ENCODE measurements at regions not wholly inside any gene's neighbourhood (a gene's known extent, or its start where the extent isn't known, plus 50 kb on each side); places are given as distances from the start of the nearest gene placed in this dataset.
"Not testable (repeated sequence)": the region's sequence is repeated elsewhere in the genome, so short reads cannot be mapped to it uniquely, and the experiment has no call there.

DNA sequence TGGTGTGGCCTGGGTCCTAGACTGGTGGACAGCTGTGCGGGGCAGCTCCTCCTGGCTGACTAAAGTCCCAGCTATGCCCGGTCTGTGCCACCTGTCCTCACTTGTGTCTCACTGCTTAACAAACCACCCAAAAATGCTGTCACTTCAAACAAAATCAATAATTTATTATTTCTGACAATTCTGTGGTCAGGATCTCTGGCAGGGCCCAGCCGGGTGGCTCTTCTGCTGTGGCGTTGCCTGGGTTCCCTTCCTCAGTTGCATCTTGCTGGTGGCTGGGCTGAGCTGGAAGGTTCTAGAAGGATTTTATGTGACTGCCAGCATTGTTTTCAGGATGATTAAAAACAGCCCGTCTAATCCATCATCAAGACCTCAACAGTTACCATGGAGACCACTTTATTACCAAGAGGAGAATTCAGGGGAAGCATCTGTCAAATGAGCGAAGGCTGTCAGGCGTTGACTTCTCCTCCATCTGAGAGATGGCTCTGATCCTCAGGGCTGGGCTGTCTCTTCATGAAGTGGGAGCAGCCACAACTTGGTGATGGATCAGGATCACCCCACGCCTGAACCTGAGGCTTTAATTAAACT lies 280.6 kb upstream of the SFSWAP start:
- Histone ChIP-seq H2AFZ (ENCODE audit: control insufficient read depth, low read length) (no peak overlapping the region), H3K4me3 (ENCODE audit: control insufficient read depth in 2 of 3, extremely low read depth in 1 of 3, insufficient read depth in 2 of 3, low read depth in 1 of 3, low read length in 3 of 3) (no peak overlapping the region), H3K4me2 (ENCODE audit: control insufficient read depth, extremely low read depth, insufficient read depth, low read depth, low read length) (no peak overlapping the region), H3K27ac (ENCODE audit: control insufficient read depth, insufficient read depth, low read length) (no peak overlapping the region), H4K20me1 (ENCODE audit: control insufficient read depth, extremely low read depth, insufficient read depth, low read length) (no peaks in the 10 kb centered on the region), H3K9ac (ENCODE audit: control insufficient read depth, extremely low read depth, insufficient read depth, low read length) (no peak overlapping the region), H3K27me3 (ENCODE audit: control insufficient read depth, extremely low read depth, insufficient read depth, low read length) (no peaks in the 10 kb centered on the region), H3K4me1 (ENCODE audit: control insufficient read depth, extremely low read depth, insufficient read depth, low read length) (no peaks in the 10 kb centered on the region), H3K36me3 (ENCODE audit: control insufficient read depth in 2 of 2, extremely low read depth in 1 of 2, insufficient read depth in 2 of 2, low read length in 2 of 2) (no peaks in the 10 kb centered on the region), H3K9me3 (ENCODE audit: control insufficient read depth, low read depth, low read length) (no peaks in the 10 kb centered on the region), H3K9me1 (ENCODE audit: control insufficient read depth, extremely low read depth, insufficient read depth, low read length) (no peaks in the 10 kb centered on the region), H3K79me2 (ENCODE audit: control insufficient read depth, insufficient read depth, low read length) (no peaks in the 10 kb centered on the region)
- dilution Hi-C loops (cut with MboI; ENCODE audit: extremely low pct_ligation_motif_present, low sequenced_read_pairs) = no loop called here
- TF ChIP-seq EZH2 (IDR thresholded peaks at IDR 0.05; ENCODE audit: low read length) = no peak
- TF ChIP-seq, protein P1, sequence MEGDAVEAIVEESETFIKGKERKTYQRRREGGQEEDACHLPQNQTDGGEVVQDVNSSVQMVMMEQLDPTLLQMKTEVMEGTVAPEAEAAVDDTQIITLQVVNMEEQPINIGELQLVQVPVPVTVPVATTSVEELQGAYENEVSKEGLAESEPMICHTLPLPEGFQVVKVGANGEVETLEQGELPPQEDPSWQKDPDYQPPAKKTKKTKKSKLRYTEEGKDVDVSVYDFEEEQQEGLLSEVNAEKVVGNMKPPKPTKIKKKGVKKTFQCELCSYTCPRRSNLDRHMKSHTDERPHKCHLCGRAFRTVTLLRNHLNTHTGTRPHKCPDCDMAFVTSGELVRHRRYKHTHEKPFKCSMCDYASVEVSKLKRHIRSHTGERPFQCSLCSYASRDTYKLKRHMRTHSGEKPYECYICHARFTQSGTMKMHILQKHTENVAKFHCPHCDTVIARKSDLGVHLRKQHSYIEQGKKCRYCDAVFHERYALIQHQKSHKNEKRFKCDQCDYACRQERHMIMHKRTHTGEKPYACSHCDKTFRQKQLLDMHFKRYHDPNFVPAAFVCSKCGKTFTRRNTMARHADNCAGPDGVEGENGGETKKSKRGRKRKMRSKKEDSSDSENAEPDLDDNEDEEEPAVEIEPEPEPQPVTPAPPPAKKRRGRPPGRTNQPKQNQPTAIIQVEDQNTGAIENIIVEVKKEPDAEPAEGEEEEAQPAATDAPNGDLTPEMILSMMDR (optimal IDR thresholded peaks at IDR 0.05 in 1 of 3, IDR thresholded peaks at IDR 0.05 in 1 of 3, conservative IDR thresholded peaks at IDR 0.05 in 1 of 3; ENCODE audit: extremely low read depth in 1 of 3, insufficient read depth in 2 of 3, low read length in 3 of 3) = no peak
- DNase-seq (ENCODE audit: low read depth, low spot score) (no peak), FAIRE-seq (no peak)

DNA sequence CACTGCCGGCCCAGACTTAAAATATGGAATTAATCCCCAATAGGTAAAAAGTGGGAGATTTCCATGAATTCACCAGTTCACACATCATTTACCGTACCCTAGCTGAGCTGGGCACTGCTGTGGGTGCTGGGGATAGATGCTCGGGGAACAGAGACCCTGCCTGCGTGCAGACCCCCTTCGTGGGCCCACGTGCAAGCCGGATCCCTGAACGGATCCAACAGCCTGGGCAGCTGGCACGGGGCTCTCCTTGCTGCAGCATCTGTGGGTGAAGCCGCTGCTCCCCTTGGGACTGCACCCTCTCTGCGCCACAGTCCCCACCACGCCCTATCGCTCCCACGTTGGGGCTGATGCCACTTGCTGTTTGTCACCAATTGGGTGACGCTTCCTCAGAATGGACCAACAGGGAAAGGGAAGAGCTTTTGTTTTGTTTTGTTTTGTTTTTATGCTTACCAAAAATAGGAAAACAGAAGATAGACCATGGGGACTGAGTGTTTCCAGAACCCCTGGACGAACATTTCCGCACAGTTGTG lies 279.7 kb upstream of the SFSWAP start:
- H3K79me2 ChIP-seq (ENCODE audit: control insufficient read depth, insufficient read depth, low read length); DNase-seq (ENCODE audit: low read depth, low spot score); dilution Hi-C loops (cut with MboI; ENCODE audit: extremely low pct_ligation_motif_present, low sequenced_read_pairs); H3K9ac ChIP-seq (ENCODE audit: control insufficient read depth, extremely low read depth, insufficient read depth, low read length); H3K4me3 ChIP-seq (ENCODE audit: control insufficient read depth in 2 of 3, extremely low read depth in 1 of 3, insufficient read depth in 2 of 3, low read depth in 1 of 3, low read length in 3 of 3); H3K27ac ChIP-seq (ENCODE audit: control insufficient read depth, insufficient read depth, low read length); H3K4me2 ChIP-seq (ENCODE audit: control insufficient read depth, extremely low read depth, insufficient read depth, low read depth, low read length); H3K36me3 ChIP-seq (ENCODE audit: control insufficient read depth in 2 of 2, extremely low read depth in 1 of 2, insufficient read depth in 2 of 2, low read length in 2 of 2); H2AFZ ChIP-seq (ENCODE audit: control insufficient read depth, low read length); H3K9me1 ChIP-seq (ENCODE audit: control insufficient read depth, extremely low read depth, insufficient read depth, low read length); H3K4me1 ChIP-seq (ENCODE audit: control insufficient read depth, extremely low read depth, insufficient read depth, low read length); H4K20me1 ChIP-seq (ENCODE audit: control insufficient read depth, extremely low read depth, insufficient read depth, low read length); FAIRE-seq; H3K27me3 ChIP-seq (ENCODE audit: control insufficient read depth, extremely low read depth, insufficient read depth, low read length); H3K9me3 ChIP-seq (ENCODE audit: control insufficient read depth, low read depth, low read length): not testable (repeated sequence)

All from keratinocyte (primary cell).